OCI-LY7 (cell line): ENCODE measurements at regions not wholly inside any gene's neighbourhood (a gene's known extent, or its start where the extent isn't known, plus 50 kb on each side); places are given as distances from the start of the nearest gene placed in this dataset.
A peak's percentile ranks its signal among the peaks of the same experiment; 100 is the strongest.

Source experiments
- BruUV-seq: library from RNA; stranded (reverse); fragments of 400-500 nt; replicated peaks from 2 replicates; lab custom pipeline; 2021; lab: Mats Ljungman, UMichigan
- CTCF ChIA-PET: fragments of 300-600 bp; sonication (Branson Sonifier 250); formaldehyde crosslinking; loops from one replicate; lab custom pipeline; 2022; ENCODE audit warnings: antibody characterized with exemption; ENCODE audit not compliant: unreplicated experiment; lab: Charles Lee
- POLR2A ChIA-PET: fragments of 300-600 bp; sonication (Branson Sonifier 250); formaldehyde crosslinking; loops from one replicate; lab custom pipeline; 2022; ENCODE audit warnings: antibody characterized with exemption; lab: Charles Lee
- DNase-seq: peaks from one replicate; pipeline ENCODE4 v3.0.0-alpha.2; 2015; ENCODE audit warnings: low spot score
- H2AFZ ChIP-seq: fragments of 200-600 bp; sonication (generic), shearing (Covaris generic); 2 replicates; pipeline ENCODE4 v1.6.1; 2014; ENCODE audit warnings: mild to moderate bottlenecking, antibody characterized with exemption, low read length, moderate library complexity
- H3K27ac ChIP-seq: fragments of 200-600 bp; sonication (generic); 2 replicates; pipeline ENCODE4 v1.5.1; 2014; ENCODE audit warnings: mixed run types, low read depth, mild to moderate bottlenecking, moderate library complexity, low read length, inconsistent platforms; ENCODE audit not compliant: poor library complexity, severe bottlenecking
- H3K36me3 ChIP-seq: fragments of 200-600 bp; sonication (generic); 2 replicates; pipeline ENCODE4 v1.6.1; 2014; ENCODE audit warnings: mild to moderate bottlenecking, antibody characterized with exemption, low read length, moderate library complexity, mixed read lengths; ENCODE audit not compliant: insufficient read depth
- H3K4me1 ChIP-seq: fragments of 200-600 bp; sonication (generic); 2 replicates; pipeline ENCODE4 v1.5.1; 2014; ENCODE audit warnings: mild to moderate bottlenecking, low read length; ENCODE audit not compliant: insufficient read depth, poor library complexity, severe bottlenecking
- H3K4me2 ChIP-seq: fragments of 200-600 bp; sonication (generic); 2 replicates; pipeline ENCODE4 v1.6.1; 2014; ENCODE audit warnings: mild to moderate bottlenecking, low read length
- H3K4me3 ChIP-seq: fragments of 200-600 bp; sonication (generic); 2 replicates; pipeline ENCODE4 v1.5.1; 2014; ENCODE audit warnings: mild to moderate bottlenecking, low read depth, low read length; ENCODE audit not compliant: poor library complexity, severe bottlenecking
- H3K79me2 ChIP-seq: fragments of 200-600 bp; sonication (generic); 2 replicates; pipeline ENCODE4 v1.6.1; 2016; ENCODE audit warnings: low read depth, mild to moderate bottlenecking, low read length, moderate library complexity, mixed read lengths; ENCODE audit not compliant: insufficient read depth
- H3K9me2 ChIP-seq: fragments of 200-600 bp; sonication (generic); 2 replicates; pipeline ENCODE4 v1.6.1; 2016; ENCODE audit warnings: mild to moderate bottlenecking, low read length, mixed read lengths; ENCODE audit not compliant: insufficient read depth
- H3K9me3 ChIP-seq: fragments of 200-600 bp; sonication (generic); 2 replicates; pipeline ENCODE4 v1.6.1; 2014; ENCODE audit warnings: mild to moderate bottlenecking, mixed run types, low read length, mixed read lengths
- H4K20me1 ChIP-seq: fragments of 200-600 bp; sonication (generic); 2 replicates; pipeline ENCODE4 v1.6.1; 2014; ENCODE audit warnings: mild to moderate bottlenecking, antibody characterized with exemption, low read length, moderate library complexity, mixed read lengths; ENCODE audit not compliant: insufficient read depth
- EZH2phosphoT487 ChIP-seq: fragments of 200-600 bp; sonication (generic); IDR thresholded peaks from 2 replicates; pipeline ENCODE4 v1.6.1; 2018; ENCODE audit warnings: low read depth, borderline replicate concordance, mild to moderate bottlenecking, mixed run types, antibody characterized with exemption, low read length, moderate library complexity, mixed read lengths
- intact Hi-C: fragments of 100-400 bp; cut with micrococcal nuclease; formaldehyde crosslinking; loops from one replicate; pipeline ENCODE4 v1.10.0; 2022; ENCODE audit not compliant: unreplicated experiment
- TF ChIP-seq, protein P1 (sequence below): fragments of 200-600 bp; sonication (generic); conservative IDR thresholded peaks from 2 replicates; pipeline ENCODE4 v1.5.1; 2014; ENCODE audit warnings: mild to moderate bottlenecking, antibody characterized with exemption, low read length, moderate library complexity, mixed read lengths

DNA sequence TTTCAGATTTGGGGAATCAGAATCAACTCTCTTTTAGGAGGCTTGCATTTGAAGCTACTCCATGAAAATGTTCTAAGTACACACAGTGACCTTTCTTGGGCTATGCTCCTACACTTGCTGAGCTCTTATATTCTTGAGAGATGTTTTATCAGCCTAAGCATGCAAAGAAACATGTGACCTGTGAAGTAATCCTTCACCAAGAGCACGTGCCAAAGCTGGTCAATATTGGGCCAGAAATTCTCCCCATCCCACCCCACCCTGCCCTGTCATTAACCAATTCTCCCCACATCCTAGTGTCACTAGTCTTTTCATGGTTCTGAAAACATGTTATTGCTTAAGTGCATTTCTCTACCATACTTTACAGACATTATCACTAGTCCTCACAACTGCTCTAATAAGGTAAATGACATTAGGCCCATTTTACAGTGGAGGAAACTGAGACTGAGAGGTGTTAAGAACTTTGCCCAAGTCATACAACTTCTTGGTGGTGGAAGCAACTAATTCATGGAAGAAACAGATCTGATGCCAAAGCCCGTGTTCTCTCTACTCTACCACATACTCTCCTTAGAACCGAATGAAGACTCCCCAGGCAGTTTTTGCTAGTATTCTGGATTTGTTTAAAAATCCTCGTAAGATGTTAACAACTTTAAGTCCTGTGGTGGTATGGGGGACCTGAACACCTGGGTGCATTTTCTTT, 200.6 kb downstream of the PTEN start:
- H3K4me1 ChIP-seq = peaks cover 82% of the 10 kb centered on the region
- POLR2A ChIA-PET = interaction anchor here (0.6 to 2.7 kb wide), 8 partner anchors 12 to 209 kb away, joined by 3 to 10 read pairs (median 4); no protein-coding TSS in a partner anchor
- intact Hi-C loops = loop anchor here (5.0 kb wide), 1 partner anchor 823 kb away; no protein-coding TSS in a partner anchor

GRCh38 chr10:88064608-88065382, 201.4 kb downstream of the PTEN start:
- intact Hi-C loops = loop anchor here (5.0 kb wide), 2 partner anchors 202 to 823 kb away; partner anchors contain the start of genes KLLN and PTEN
- no peaks in the 10 kb centered on the region for H3K9me3 ChIP-seq
- POLR2A ChIA-PET = interaction anchor here (1.0 to 4.8 kb wide), 12 partner anchors 8 to 107 kb away, joined by 4 to 35 read pairs (median 6); no protein-coding TSS in a partner anchor
- H4K20me1 ChIP-seq = no peaks in the 10 kb centered on the region
- H3K79me2 ChIP-seq = no peaks in the 10 kb centered on the region
- H3K36me3 ChIP-seq = no peaks in the 10 kb centered on the region
- peak overlapping the region; percentile 54 for H3K4me2 ChIP-seq
- peaks cover 89% of the 10 kb centered on the region for H3K4me1 ChIP-seq
- TF ChIP-seq, protein P1, sequence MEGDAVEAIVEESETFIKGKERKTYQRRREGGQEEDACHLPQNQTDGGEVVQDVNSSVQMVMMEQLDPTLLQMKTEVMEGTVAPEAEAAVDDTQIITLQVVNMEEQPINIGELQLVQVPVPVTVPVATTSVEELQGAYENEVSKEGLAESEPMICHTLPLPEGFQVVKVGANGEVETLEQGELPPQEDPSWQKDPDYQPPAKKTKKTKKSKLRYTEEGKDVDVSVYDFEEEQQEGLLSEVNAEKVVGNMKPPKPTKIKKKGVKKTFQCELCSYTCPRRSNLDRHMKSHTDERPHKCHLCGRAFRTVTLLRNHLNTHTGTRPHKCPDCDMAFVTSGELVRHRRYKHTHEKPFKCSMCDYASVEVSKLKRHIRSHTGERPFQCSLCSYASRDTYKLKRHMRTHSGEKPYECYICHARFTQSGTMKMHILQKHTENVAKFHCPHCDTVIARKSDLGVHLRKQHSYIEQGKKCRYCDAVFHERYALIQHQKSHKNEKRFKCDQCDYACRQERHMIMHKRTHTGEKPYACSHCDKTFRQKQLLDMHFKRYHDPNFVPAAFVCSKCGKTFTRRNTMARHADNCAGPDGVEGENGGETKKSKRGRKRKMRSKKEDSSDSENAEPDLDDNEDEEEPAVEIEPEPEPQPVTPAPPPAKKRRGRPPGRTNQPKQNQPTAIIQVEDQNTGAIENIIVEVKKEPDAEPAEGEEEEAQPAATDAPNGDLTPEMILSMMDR = no peak
- TF ChIP-seq EZH2phosphoT487 = no peak
- H2AFZ ChIP-seq = peak overlapping the region; percentile 93; the same call in 1 of the 2 replicates
- no peak overlapping the region for H3K4me3 ChIP-seq
- no peaks in the 10 kb centered on the region for H3K9me2 ChIP-seq
- no peak for DNase-seq
- H3K27ac ChIP-seq = no peak overlapping the region
- BruUV-seq = no TSS peak
- CTCF ChIA-PET = no interaction called here

More for the DNA sequence above, 200.6 kb downstream of the PTEN start:
- no peaks in the 10 kb centered on the region for H3K36me3 ChIP-seq
- TF ChIP-seq, protein P1 = no peak
- TF ChIP-seq EZH2phosphoT487 = no peak
- no peak overlapping the region for H3K27ac ChIP-seq
- CTCF ChIA-PET = interaction anchor here (1.3 kb wide), 1 partner anchor 11 kb away, joined by 3 read pairs; no protein-coding TSS in a partner anchor
- no peaks in the 10 kb centered on the region for H3K79me2 ChIP-seq
- no peak overlapping the region for H3K4me2 ChIP-seq
- no peak overlapping the region for H3K4me3 ChIP-seq
- H3K9me3 ChIP-seq = no peaks in the 10 kb centered on the region
- H3K9me2 ChIP-seq = no peaks in the 10 kb centered on the region
- DNase-seq = no peak
- H4K20me1 ChIP-seq = no peaks in the 10 kb centered on the region
- BruUV-seq = no TSS peak
- H2AFZ ChIP-seq = peak overlapping the region; percentile 86; the same call in 1 of the 2 replicates
